Right atrium auricular region (tissue), 2 donors: ENCODE measurements at regions not wholly inside any gene's neighbourhood (a gene's known extent, or its start where the extent isn't known, plus 50 kb on each side); places are given as distances from the start of the nearest gene placed in this dataset.
"Not testable (repeated sequence)": the region's sequence is repeated elsewhere in the genome, so short reads cannot be mapped to it uniquely, and the experiment has no call there.

Experiments used
- DNase-seq: peaks from one replicate; pipeline ENCODE4 v3.0.0-alpha.2; 2019; ENCODE audit warnings: low spot score
- H3K27ac ChIP-seq, 2 donors: fragments of 200-600 bp; sonication (generic); 1 replicate in 1 of 2; 2 replicates in 1 of 2; pipeline ENCODE4 v1.5.1; 2016 to 2019
- H3K27me3 ChIP-seq, 2 donors: fragments of 200-600 bp; sonication (generic); one replicate each; pipeline versions ENCODE4 v1.5.1 to v1.6.0; 2017 to 2019
- H3K36me3 ChIP-seq: fragments of 200-600 bp; sonication (generic); one replicate; pipeline ENCODE4 v1.5.1; 2016
- H3K4me1 ChIP-seq, 2 donors: fragments of 200-600 bp; sonication (generic); one replicate each; pipeline versions ENCODE4 v1.5.1 to v1.6.0; 2017 to 2019
- H3K4me3 ChIP-seq, 2 donors: fragments of 200-600 bp; sonication (generic); 1 replicate in 1 of 2; 2 replicates in 1 of 2; pipeline ENCODE4 v1.5.1; 2017 to 2019; ENCODE audit warnings: mild to moderate bottlenecking in 1 of 2, moderate library complexity in 1 of 2
- H3K9me3 ChIP-seq, 2 donors: fragments of 200-600 bp; sonication (generic); one replicate each; pipeline ENCODE4 v1.5.1; 2019
- CTCF ChIP-seq, 2 donors: fragments of 200-600 bp; sonication (generic); IDR thresholded peaks; one replicate each; pipeline ENCODE4 v1.5.1; 2019; ENCODE audit warnings: antibody characterized with exemption in 2 of 2

GRCh38 chr3:16697443-16698147, 92.4 kb upstream of the DAZL start:
- TF ChIP-seq CTCF (IDR thresholded peaks at IDR 0.05), result no peak
- no peak overlapping the region for H3K27ac ChIP-seq
- peaks cover 0 to 14% of the 10 kb centered on the region in 2 donors for H3K4me1 ChIP-seq
- H3K27me3 ChIP-seq, result no peaks in the 10 kb centered on the region
- H3K36me3 ChIP-seq, result no peaks in the 10 kb centered on the region
- no peak for DNase-seq
- no peaks in the 10 kb centered on the region for H3K9me3 ChIP-seq
- no peak overlapping the region for H3K4me3 ChIP-seq

- no peak for DNase-seq
- Histone ChIP-seq H3K36me3 (no peaks in the 10 kb centered on the region), H3K4me3 (no peak overlapping the region), H3K27me3 (no peaks in the 10 kb centered on the region), H3K9me3 (no peaks in the 10 kb centered on the region), H3K4me1 (peaks cover 0 to 14% of the 10 kb centered on the region in 2 donors), H3K27ac (no peak overlapping the region)
- no peak for TF ChIP-seq CTCF (IDR thresholded peaks at IDR 0.05)
Observed at GRCh38 chr3:16700651-16701050, 95.4 kb upstream of the DAZL start.

- no peaks in the 10 kb centered on the region for H3K9me3 ChIP-seq
- no peak overlapping the region for H3K27ac ChIP-seq
- no peaks in the 10 kb centered on the region for H3K4me1 ChIP-seq
- H3K27me3 ChIP-seq, result no peaks in the 10 kb centered on the region
- H3K4me3 ChIP-seq, result no peak overlapping the region
- H3K36me3 ChIP-seq, result no peaks in the 10 kb centered on the region
- no peak for DNase-seq
- no peak for TF ChIP-seq CTCF (IDR thresholded peaks at IDR 0.05)
Observed at GRCh38 chr3:16704941-16705340, 99.7 kb upstream of the DAZL start.

GRCh38 chr3:16707260-16707659, 102.0 kb upstream of the DAZL start:
- H3K9me3 ChIP-seq, result no peaks in the 10 kb centered on the region
- no peaks in the 10 kb centered on the region for H3K36me3 ChIP-seq
- TF ChIP-seq CTCF (IDR thresholded peaks at IDR 0.05), result no peak
- DNase-seq, result no peak
- H3K27me3 ChIP-seq, result no peaks in the 10 kb centered on the region
- no peaks in the 10 kb centered on the region for H3K4me1 ChIP-seq
- no peak overlapping the region for H3K4me3 ChIP-seq
- no peak overlapping the region for H3K27ac ChIP-seq

- H3K9me3 ChIP-seq, result peaks cover 0 to 7% of the 10 kb centered on the region in 2 donors
- no peaks in the 10 kb centered on the region for H3K27me3 ChIP-seq
- no peaks in the 10 kb centered on the region for H3K4me1 ChIP-seq
- no peaks in the 10 kb centered on the region for H3K36me3 ChIP-seq
- H3K27ac ChIP-seq, result no peak overlapping the region
- no peak overlapping the region for H3K4me3 ChIP-seq
- no peak for DNase-seq
- no peak for TF ChIP-seq CTCF (IDR thresholded peaks at IDR 0.05)
Observed at GRCh38 chr3:16708285-16708684, 103.1 kb upstream of the DAZL start.

GRCh38 chr3:16711691-16712090, 106.5 kb upstream of the DAZL start:
- not testable (repeated sequence) for H3K27me3 ChIP-seq, H3K36me3 ChIP-seq, DNase-seq, H3K27ac ChIP-seq, H3K4me1 ChIP-seq, H3K4me3 ChIP-seq
- peaks cover 0 to 11% of the 10 kb centered on the region in 2 donors for H3K9me3 ChIP-seq
